WTC11 (cell line): ENCODE measurements at regions not wholly inside any gene's neighbourhood (a gene's known extent, or its start where the extent isn't known, plus 50 kb on each side); places are given as distances from the start of the nearest gene placed in this dataset.
"Not testable (repeated sequence)": the region's sequence is repeated elsewhere in the genome, so short reads cannot be mapped to it uniquely, and the experiment has no call there.

Experiments
- ATAC-seq: fragments of 200-7000 bp; cut with Tn5 transposase; 2 replicates; pipeline ENCODE4 v1.10.0; 2021; ENCODE audit warnings: mild to moderate bottlenecking, moderate library complexity
- CTCF ChIA-PET: fragments of 300-600 bp; sonication (Branson Sonifier 250); formaldehyde crosslinking; loops from one replicate; lab custom pipeline; 2021; ENCODE audit warnings: antibody characterized with exemption; lab: Charles Lee
- POLR2A ChIA-PET: fragments of 350-600 bp; sonication (Branson Sonifier 250); formaldehyde crosslinking; loops from one replicate; lab custom pipeline; 2021; ENCODE audit warnings: antibody characterized with exemption; lab: Charles Lee
- DNase-seq: peaks from one replicate; pipeline ENCODE4 v3.0.0; 2021; ENCODE audit warnings: low spot score
- H3K27ac Mint-ChIP-seq: 2 replicates; pipeline ENCODE4 v1.8.0; 2021; ENCODE audit warnings: mixed read lengths
- H3K27me3 Mint-ChIP-seq: 2 replicates; pipeline ENCODE4 v1.8.0; 2021; ENCODE audit warnings: low read depth, mild to moderate bottlenecking, moderate library complexity, mixed read lengths
- H3K36me3 Mint-ChIP-seq: 2 replicates; pipeline ENCODE4 v1.8.0; 2021; ENCODE audit warnings: mixed read lengths
- H3K4me1 Mint-ChIP-seq: 2 replicates; pipeline ENCODE4 v1.8.0; 2022; ENCODE audit warnings: mixed read lengths
- H3K4me3 Mint-ChIP-seq: 2 replicates; pipeline ENCODE4 v1.8.0; 2021; ENCODE audit warnings: mild to moderate bottlenecking, moderate library complexity, mixed read lengths
- H3K9me3 Mint-ChIP-seq: 2 replicates; pipeline ENCODE4 v1.8.0; 2021; ENCODE audit warnings: mixed read lengths
- CDX4 ChIP-seq: fragments of 250-450 bp; sonication (Bioruptor Pico); IDR thresholded peaks from 2 replicates; pipeline ENCODE4 v1.9.0; 2021; ENCODE audit warnings: moderate library complexity, mild to moderate bottlenecking, inconsistent platforms, borderline replicate concordance
- E2F5 ChIP-seq: sonication (generic); formaldehyde crosslinking; IDR thresholded peaks from 2 replicates; pipeline ENCODE4 v1.8.1; 2022; ENCODE audit warnings: mild to moderate bottlenecking, moderate library complexity, missing genetic modification reagents
- ELF4 ChIP-seq: sonication (generic); formaldehyde crosslinking; IDR thresholded peaks from 2 replicates; pipeline ENCODE4 v1.8.1; 2022; ENCODE audit warnings: low read depth, mild to moderate bottlenecking, moderate library complexity, missing genetic modification reagents
- GRHL2 ChIP-seq: fragments of 250-450 bp; sonication (Bioruptor Pico); IDR thresholded peaks from 2 replicates; pipeline ENCODE4 v1.8.0; 2022; ENCODE audit warnings: mild to moderate bottlenecking, moderate library complexity; ENCODE audit not compliant: insufficient replicate concordance, severe bottlenecking
- HMGA2 ChIP-seq: fragments of 250-450 bp; sonication (Bioruptor Pico); IDR thresholded peaks from 2 replicates; pipeline ENCODE4 v1.4.0; 2021; ENCODE audit warnings: mild to moderate bottlenecking, moderate library complexity
- IRF1 ChIP-seq: sonication (generic); formaldehyde crosslinking; IDR thresholded peaks from 2 replicates; pipeline ENCODE4 v1.8.0; 2023; ENCODE audit warnings: missing genetic modification reagents
- NFYB ChIP-seq: sonication (generic); formaldehyde crosslinking; conservative IDR thresholded peaks from 2 replicates; pipeline ENCODE4 v1.8.0; 2022; ENCODE audit warnings: low read depth, missing genetic modification reagents
- NR1H2 ChIP-seq: sonication (generic); formaldehyde crosslinking; IDR thresholded peaks from 2 replicates; pipeline ENCODE4 v1.9.0; 2021; ENCODE audit warnings: mild to moderate bottlenecking, moderate library complexity, missing genetic modification reagents
- RORB ChIP-seq: fragments of 250-450 bp; sonication (Bioruptor Pico); IDR thresholded peaks from 2 replicates; pipeline ENCODE4 v1.9.0; 2021; ENCODE audit warnings: mild to moderate bottlenecking
- TEAD1 ChIP-seq: sonication (generic); formaldehyde crosslinking; IDR thresholded peaks from 2 replicates; pipeline ENCODE4 v1.8.0; 2022; ENCODE audit warnings: mild to moderate bottlenecking, missing genetic modification reagents
- ZNF138 ChIP-seq: sonication (generic); formaldehyde crosslinking; conservative IDR thresholded peaks from 2 replicates; pipeline ENCODE4 v1.8.1; 2022; ENCODE audit warnings: mild to moderate bottlenecking, moderate library complexity, missing genetic modification reagents
- ZNF263 ChIP-seq: sonication (generic); formaldehyde crosslinking; IDR thresholded peaks from 2 replicates; pipeline ENCODE4 v1.8.1; 2022; ENCODE audit warnings: low read depth, mild to moderate bottlenecking, moderate library complexity, missing genetic modification reagents
- ZNF396 ChIP-seq: fragments of 250-450 bp; sonication (Bioruptor Pico); IDR thresholded peaks from 2 replicates; pipeline ENCODE4 v1.8.0; 2021; ENCODE audit warnings: mild to moderate bottlenecking, moderate library complexity, borderline replicate concordance
- TF ChIP-seq, protein P1 (sequence below): sonication (generic); formaldehyde crosslinking; IDR thresholded peaks from 2 replicates; pipeline ENCODE4 v1.8.0; 2023; ENCODE audit warnings: mild to moderate bottlenecking, missing genetic modification reagents

GRCh38 chr2:7438855-7439254 lies 521.6 kb downstream of the RNF144A start:
- Mint-ChIP-seq H3K4me3 (no peak overlapping the region), H3K9me3 (peaks cover 20% of the 10 kb centered on the region), H3K27me3 (no peaks in the 10 kb centered on the region; the same call in 1 of the 2 replicates), H3K36me3 (peaks cover 8% of the 10 kb centered on the region), H3K4me1 (peaks cover 3% of the 10 kb centered on the region; the same call in 1 of the 2 replicates), H3K27ac (no peak overlapping the region)
- DNase-seq (no peak), ATAC-seq (no peak)
- TF ChIP-seq HMGA2 (CRISPR knock-in tag) (peak; percentile 64; the same call in 1 of the 2 replicates), CDX4 (CRISPR knock-in tag) (no peak)
- POLR2A ChIA-PET, result no interaction called here
- CTCF ChIA-PET, result no interaction called here

GRCh38 chr2:7440977-7441376 lies 523.8 kb downstream of the RNF144A start:
- peaks cover 3% of the 10 kb centered on the region; the same call in 1 of the 2 replicates for H3K4me1 Mint-ChIP-seq
- H3K9me3 Mint-ChIP-seq, result peaks cover 11% of the 10 kb centered on the region; the same call in 1 of the 2 replicates
- no peak for TF ChIP-seq ZNF138
- no peaks in the 10 kb centered on the region for H3K27me3 Mint-ChIP-seq
- H3K27ac Mint-ChIP-seq, result no peak overlapping the region
- POLR2A ChIA-PET, result no interaction called here
- ATAC-seq, result no peak
- H3K36me3 Mint-ChIP-seq, result no peaks in the 10 kb centered on the region
- CTCF ChIA-PET, result no interaction called here
- H3K4me3 Mint-ChIP-seq, result no peak overlapping the region
- no peak for DNase-seq

DNA sequence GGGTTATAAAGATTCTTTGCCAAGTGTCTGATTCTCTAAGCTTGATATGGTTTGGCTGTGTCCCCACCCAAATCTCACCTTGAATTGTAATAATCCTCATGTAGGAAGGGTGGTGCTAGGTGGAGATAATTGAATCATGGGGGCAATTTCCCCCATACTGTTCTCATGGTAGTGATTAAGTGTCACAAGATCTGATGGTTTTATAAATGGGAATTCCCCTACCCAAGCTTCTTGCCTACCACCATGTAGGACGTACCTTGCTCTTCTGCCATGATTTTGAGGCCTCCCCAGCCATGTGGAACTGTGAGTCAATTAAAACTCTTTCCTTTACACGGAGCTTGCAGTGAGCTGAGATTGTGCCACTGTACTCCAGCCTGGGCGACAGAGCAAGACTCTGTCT lies 524.6 kb downstream of the RNF144A start:
- POLR2A ChIA-PET, H3K36me3 Mint-ChIP-seq, H3K27me3 Mint-ChIP-seq, H3K9me3 Mint-ChIP-seq, H3K4me1 Mint-ChIP-seq, CTCF ChIA-PET, H3K4me3 Mint-ChIP-seq, H3K27ac Mint-ChIP-seq, DNase-seq, ATAC-seq: not testable (repeated sequence)

DNA sequence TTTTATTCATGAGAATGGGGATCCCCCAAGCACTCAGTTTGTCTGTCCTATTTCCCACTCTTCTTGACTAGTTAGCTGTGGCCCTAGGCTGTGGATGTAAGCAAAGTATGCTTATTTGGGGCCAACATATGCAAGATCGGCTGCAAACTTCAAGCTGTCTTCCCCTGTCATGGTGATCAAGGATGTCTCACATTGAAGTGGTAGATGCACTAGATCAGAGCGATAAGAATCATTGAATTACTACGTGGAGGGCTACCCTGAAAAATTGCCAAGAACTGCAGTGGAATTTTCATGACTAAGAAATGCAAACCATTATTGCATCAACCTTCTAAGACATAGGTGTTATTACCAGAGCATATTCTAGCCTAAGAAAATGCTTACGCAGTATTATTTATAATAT lies 527.4 kb downstream of the RNF144A start:
- no peaks in the 10 kb centered on the region for H3K36me3 Mint-ChIP-seq
- H3K27ac Mint-ChIP-seq, result no peak overlapping the region
- no peak overlapping the region for H3K4me3 Mint-ChIP-seq
- DNase-seq, result no peak
- peaks cover 11% of the 10 kb centered on the region; the same call in 1 of the 2 replicates for H3K9me3 Mint-ChIP-seq
- TF ChIP-seq GRHL2 (CRISPR knock-in tag) (no peak), ZNF263 (no peak), NFYB (no peak), NR1H2 (CRISPR knock-in tag) (no peak), IRF1 (CRISPR knock-in tag) (no peak), HMGA2 (CRISPR knock-in tag) (no peak), ZNF396 (CRISPR knock-in tag) (no peak), TEAD1 (CRISPR knock-in tag) (no peak), ELF4 (CRISPR knock-in tag) (no peak), RORB (no peak), E2F5 (CRISPR knock-in tag) (no peak)
- TF ChIP-seq, protein P1, sequence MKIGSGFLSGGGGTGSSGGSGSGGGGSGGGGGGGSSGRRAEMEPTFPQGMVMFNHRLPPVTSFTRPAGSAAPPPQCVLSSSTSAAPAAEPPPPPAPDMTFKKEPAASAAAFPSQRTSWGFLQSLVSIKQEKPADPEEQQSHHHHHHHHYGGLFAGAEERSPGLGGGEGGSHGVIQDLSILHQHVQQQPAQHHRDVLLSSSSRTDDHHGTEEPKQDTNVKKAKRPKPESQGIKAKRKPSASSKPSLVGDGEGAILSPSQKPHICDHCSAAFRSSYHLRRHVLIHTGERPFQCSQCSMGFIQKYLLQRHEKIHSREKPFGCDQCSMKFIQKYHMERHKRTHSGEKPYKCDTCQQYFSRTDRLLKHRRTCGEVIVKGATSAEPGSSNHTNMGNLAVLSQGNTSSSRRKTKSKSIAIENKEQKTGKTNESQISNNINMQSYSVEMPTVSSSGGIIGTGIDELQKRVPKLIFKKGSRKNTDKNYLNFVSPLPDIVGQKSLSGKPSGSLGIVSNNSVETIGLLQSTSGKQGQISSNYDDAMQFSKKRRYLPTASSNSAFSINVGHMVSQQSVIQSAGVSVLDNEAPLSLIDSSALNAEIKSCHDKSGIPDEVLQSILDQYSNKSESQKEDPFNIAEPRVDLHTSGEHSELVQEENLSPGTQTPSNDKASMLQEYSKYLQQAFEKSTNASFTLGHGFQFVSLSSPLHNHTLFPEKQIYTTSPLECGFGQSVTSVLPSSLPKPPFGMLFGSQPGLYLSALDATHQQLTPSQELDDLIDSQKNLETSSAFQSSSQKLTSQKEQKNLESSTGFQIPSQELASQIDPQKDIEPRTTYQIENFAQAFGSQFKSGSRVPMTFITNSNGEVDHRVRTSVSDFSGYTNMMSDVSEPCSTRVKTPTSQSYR, result no peak
- TF ChIP-seq, all 79 proteins: peak for 0
- POLR2A ChIA-PET, result no interaction called here
- no peaks in the 10 kb centered on the region for H3K27me3 Mint-ChIP-seq
- CTCF ChIA-PET, result no interaction called here
- H3K4me1 Mint-ChIP-seq, result peaks cover 17% of the 10 kb centered on the region
- ATAC-seq, result no peak
